K562 (cell line): ENCODE measurements at regions not wholly inside any gene's neighbourhood (a gene's known extent, or its start where the extent isn't known, plus 50 kb on each side); places are given as distances from the start of the nearest gene placed in this dataset.

Source experiments
- ATAC-seq: fragments of 200-7000 bp; cut with Tn5 transposase; 3 replicates; pipeline ENCODE4 v1.9.1; 2020; ENCODE audit warnings: moderate library complexity
- BruUV-seq: library from RNA; stranded (reverse); fragments of 400-500 nt; replicated peaks from 2 replicates; lab custom pipeline; 2021; lab: Mats Ljungman, UMichigan
- CTCF ChIA-PET: fragments of 300-600 bp; formaldehyde crosslinking; extraction: SDS; loops from one replicate; lab custom pipeline; 2021; ENCODE audit warnings: low intra/inter-chr PET ratio; lab: Yijun Ruan, JAX
- POLR2A ChIA-PET: fragments of 300-600, 350-650 bp; sonication (Branson Sonifier 250); formaldehyde crosslinking; extraction: SDS; loops from one replicate; lab custom pipeline; 2021; ENCODE audit warnings: antibody characterized with exemption, inconsistent platforms; lab: Yijun Ruan, JAX
- DNase-seq, 4 experiments: peaks; one replicate each; pipeline versions ENCODE4 v3.0.0 to v3.0.0-alpha.2; 2011 to 2018; ENCODE audit warnings: low spot score in 3 of 4, mixed read lengths in 3 of 4; ENCODE audit errors: extremely low read depth in 1 of 4
- FAIRE-seq: peaks from 2 replicates; lab custom pipeline; 2011; peaks lifted over from hg19 to GRCh38; lab: Jason Lieb, UNC
- H2AFZ ChIP-seq: 2 replicates; pipeline ENCODE4 v1.6.0; 2011; ENCODE audit warnings: low read depth, low read length, control low read depth, inconsistent platforms
- H3K27ac ChIP-seq: fragments of 200-600 bp; 3 replicates; pipeline ENCODE4 v1.8.0; 2011; ENCODE audit warnings: low read depth, mild to moderate bottlenecking, control low read depth, inconsistent platforms, low read length, moderate library complexity, mixed read lengths; ENCODE audit errors: extremely low read depth
- H3K27me3 ChIP-seq, 2 experiments: fragments of 300-600 bp in 1 of 2; 2 replicates in 1 of 2; 3 replicates in 1 of 2; pipeline versions ENCODE4 v1.6.0 to v1.8.0; 2011; ENCODE audit warnings: inconsistent platforms in 2 of 2, low read length in 2 of 2, mild to moderate bottlenecking in 1 of 2, mixed read lengths in 1 of 2, moderate library complexity in 1 of 2; ENCODE audit not compliant: control insufficient read depth in 2 of 2, insufficient read depth in 2 of 2
- H3K36me3 ChIP-seq: fragments of 300-600 bp; 3 replicates; pipeline ENCODE4 v1.8.0; 2011; ENCODE audit warnings: mild to moderate bottlenecking, low read length, inconsistent platforms; ENCODE audit not compliant: control insufficient read depth, insufficient read depth
- H3K4me1 ChIP-seq, 2 experiments: fragments of 200-600 bp in 1 of 2; replicated peaks in 1 of 2; 2 replicates in 1 of 2; 3 replicates in 1 of 2; pipeline versions ENCODE4 v1.5.1 to v1.8.0; 2011; ENCODE audit warnings: inconsistent platforms in 2 of 2, low read length in 2 of 2, mild to moderate bottlenecking in 1 of 2, mixed read lengths in 1 of 2, moderate library complexity in 1 of 2; ENCODE audit not compliant: control insufficient read depth in 2 of 2, insufficient read depth in 2 of 2
- H3K4me2 ChIP-seq: 2 replicates; pipeline ENCODE4 v1.6.1; 2011; ENCODE audit warnings: low read length, control low read depth, inconsistent platforms, mixed read lengths; ENCODE audit not compliant: insufficient read depth
- H3K4me3 ChIP-seq: fragments of 200-600 bp; sonication (generic), shearing (Covaris generic); 2 replicates; pipeline ENCODE4 v1.5.1; 2016; ENCODE audit warnings: control low read depth, inconsistent platforms
- H3K79me2 ChIP-seq: fragments of 200-600 bp; 3 replicates; pipeline ENCODE4 v1.8.0; 2011; ENCODE audit warnings: low read length, inconsistent platforms; ENCODE audit not compliant: control insufficient read depth, insufficient read depth
- H3K9ac ChIP-seq, 2 experiments: 2 replicates each; pipeline versions ENCODE4 v1.6.0 to v1.6.1; 2011; ENCODE audit warnings: low read depth in 2 of 2, low read length in 2 of 2, control low read depth in 1 of 2, inconsistent platforms in 1 of 2, mild to moderate bottlenecking in 1 of 2, mixed read lengths in 1 of 2; ENCODE audit not compliant: insufficient read depth in 1 of 2
- H3K9me1 ChIP-seq: one replicate; pipeline ENCODE4 v1.6.0; 2011; ENCODE audit warnings: inconsistent platforms, mild to moderate bottlenecking, low read length, moderate library complexity; ENCODE audit not compliant: control insufficient read depth, insufficient read depth
- H3K9me3 ChIP-seq: replicated peaks from 2 replicates; pipeline ENCODE4 v1.5.1; 2011; ENCODE audit warnings: low read depth, low read length, inconsistent platforms; ENCODE audit not compliant: control insufficient read depth, insufficient read depth
- H4K20me1 ChIP-seq: replicated peaks from 2 replicates; pipeline ENCODE4 v1.6.1; 2011; ENCODE audit warnings: low read length, inconsistent platforms, mixed read lengths; ENCODE audit not compliant: control insufficient read depth, insufficient read depth
- RAD21 ChIP-seq, 2 experiments: fragments of 250-450 bp in 1 of 2; fragments of 450-650 bp in 1 of 2; sonication (Bioruptor Pico) in 1 of 2; formaldehyde crosslinking in 1 of 2; IDR thresholded peaks in 1 of 2; conservative IDR thresholded peaks in 1 of 2; 2 replicates each; pipeline versions ENCODE4 v1.4.0 to v1.8.0; 2020 to 2022; ENCODE audit warnings: mild to moderate bottlenecking in 2 of 2, moderate library complexity in 1 of 2
- XRCC5 ChIP-seq: fragments of 200-400 bp; formaldehyde crosslinking; IDR thresholded peaks from 2 replicates; pipeline ENCODE4 v1.6.1; 2017; ENCODE audit warnings: low read depth, mild to moderate bottlenecking, low read length
- whole genome bisulfite sequencing: fragments of 100-300 bp; shearing (Covaris generic); methylation state at CpG from one replicate; pipeline ENCODE4 v1.1.6; 2016; ENCODE audit warnings: low coverage, mixed read lengths; ENCODE audit not compliant: insufficient coverage; ENCODE audit errors: missing lambda C conversion rate; 5-methylcytosine and 5-hydroxymethylcytosine counted together
- in situ Hi-C: fragments of 300-500 bp; cut with MboI; formaldehyde crosslinking; loops from 4 replicates; pipeline ENCODE4 v1.15.0; 2018; ENCODE audit warnings: inconsistent platforms, mixed read lengths
- intact Hi-C: fragments of 100-400 bp; cut with micrococcal nuclease; formaldehyde crosslinking; loops from 2 replicates; pipeline ENCODE4 v1.14.2; 2022
- TF ChIP-seq, protein P1 (sequence below), 2 experiments: fragments of 450-650 bp; formaldehyde crosslinking in 1 of 2; IDR thresholded peaks; 2 replicates each; pipeline versions ENCODE4 v1.4.0 to v1.6.1; 2014 to 2020; ENCODE audit warnings: mild to moderate bottlenecking in 2 of 2, borderline replicate concordance in 1 of 2, low read depth in 1 of 2
- TF ChIP-seq, protein P2 (sequence below), 3 experiments: IDR thresholded peaks in 2 of 3; conservative IDR thresholded peaks in 1 of 3; 2 replicates each; pipeline ENCODE4 v1.5.1; 2011 to 2012; ENCODE audit warnings: low read length in 3 of 3, mild to moderate bottlenecking in 3 of 3, control low read depth in 2 of 3, improper control_type of control experiment in 1 of 3, inconsistent platforms in 1 of 3, low read depth in 1 of 3, mixed read lengths in 1 of 3, moderate library complexity in 1 of 3; ENCODE audit not compliant: insufficient read depth in 2 of 3

DNA sequence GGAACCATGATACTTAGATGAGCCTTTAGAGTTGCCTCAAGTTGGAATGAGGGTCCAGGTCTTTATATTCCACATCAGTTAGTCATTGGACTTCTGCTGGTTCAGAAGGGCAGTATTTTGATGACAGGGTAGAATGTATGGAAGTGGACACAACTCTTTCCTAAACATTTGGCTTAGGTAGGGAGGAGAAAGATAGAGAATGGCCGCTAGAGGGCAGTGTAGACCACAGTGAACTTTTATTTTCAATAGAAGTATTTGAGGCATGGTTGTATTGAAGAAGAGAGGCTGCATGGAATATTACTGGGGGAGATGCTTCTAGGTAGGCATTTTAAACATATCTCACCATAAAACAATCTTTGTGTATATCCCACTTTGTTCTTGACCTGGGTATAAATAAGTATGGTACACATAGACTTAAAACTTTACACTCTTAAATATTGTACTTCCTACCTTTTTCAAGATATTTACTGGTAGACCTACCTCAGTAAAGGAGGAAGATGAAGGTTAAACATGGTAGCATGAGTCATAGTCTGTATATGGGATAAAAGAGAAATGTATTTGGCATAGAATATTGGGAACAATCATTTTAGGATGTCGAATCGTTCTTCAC is 497.6 kb upstream of the FAM98A start:
- H3K4me1 ChIP-seq, result no peaks in the 10 kb centered on the region
- intact Hi-C loops, result loop anchor here (10.0 kb wide), 1 partner anchor 1318 kb away; no protein-coding TSS in a partner anchor
- ChIA-PET CTCF (no interaction called here), POLR2A (no interaction called here)
- TF ChIP-seq, protein P1, sequence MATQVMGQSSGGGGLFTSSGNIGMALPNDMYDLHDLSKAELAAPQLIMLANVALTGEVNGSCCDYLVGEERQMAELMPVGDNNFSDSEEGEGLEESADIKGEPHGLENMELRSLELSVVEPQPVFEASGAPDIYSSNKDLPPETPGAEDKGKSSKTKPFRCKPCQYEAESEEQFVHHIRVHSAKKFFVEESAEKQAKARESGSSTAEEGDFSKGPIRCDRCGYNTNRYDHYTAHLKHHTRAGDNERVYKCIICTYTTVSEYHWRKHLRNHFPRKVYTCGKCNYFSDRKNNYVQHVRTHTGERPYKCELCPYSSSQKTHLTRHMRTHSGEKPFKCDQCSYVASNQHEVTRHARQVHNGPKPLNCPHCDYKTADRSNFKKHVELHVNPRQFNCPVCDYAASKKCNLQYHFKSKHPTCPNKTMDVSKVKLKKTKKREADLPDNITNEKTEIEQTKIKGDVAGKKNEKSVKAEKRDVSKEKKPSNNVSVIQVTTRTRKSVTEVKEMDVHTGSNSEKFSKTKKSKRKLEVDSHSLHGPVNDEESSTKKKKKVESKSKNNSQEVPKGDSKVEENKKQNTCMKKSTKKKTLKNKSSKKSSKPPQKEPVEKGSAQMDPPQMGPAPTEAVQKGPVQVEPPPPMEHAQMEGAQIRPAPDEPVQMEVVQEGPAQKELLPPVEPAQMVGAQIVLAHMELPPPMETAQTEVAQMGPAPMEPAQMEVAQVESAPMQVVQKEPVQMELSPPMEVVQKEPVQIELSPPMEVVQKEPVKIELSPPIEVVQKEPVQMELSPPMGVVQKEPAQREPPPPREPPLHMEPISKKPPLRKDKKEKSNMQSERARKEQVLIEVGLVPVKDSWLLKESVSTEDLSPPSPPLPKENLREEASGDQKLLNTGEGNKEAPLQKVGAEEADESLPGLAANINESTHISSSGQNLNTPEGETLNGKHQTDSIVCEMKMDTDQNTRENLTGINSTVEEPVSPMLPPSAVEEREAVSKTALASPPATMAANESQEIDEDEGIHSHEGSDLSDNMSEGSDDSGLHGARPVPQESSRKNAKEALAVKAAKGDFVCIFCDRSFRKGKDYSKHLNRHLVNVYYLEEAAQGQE (IDR thresholded peaks at IDR 0.05; ENCODE audit: borderline replicate concordance), result peak; percentile 8; the same call in 1 of the 2 replicates
- TF ChIP-seq, protein P1 (CRISPR knock-in tag; IDR thresholded peaks at IDR 0.05; ENCODE audit: low read depth), result no peak
- no peak for TF ChIP-seq XRCC5
- TF ChIP-seq RAD21 (CRISPR knock-in tag; conservative IDR thresholded peaks at IDR 0.05 in 1 of 2, IDR thresholded peaks at IDR 0.05 in 1 of 2), result peak; percentile 43 to 74
- TF ChIP-seq, protein P2, sequence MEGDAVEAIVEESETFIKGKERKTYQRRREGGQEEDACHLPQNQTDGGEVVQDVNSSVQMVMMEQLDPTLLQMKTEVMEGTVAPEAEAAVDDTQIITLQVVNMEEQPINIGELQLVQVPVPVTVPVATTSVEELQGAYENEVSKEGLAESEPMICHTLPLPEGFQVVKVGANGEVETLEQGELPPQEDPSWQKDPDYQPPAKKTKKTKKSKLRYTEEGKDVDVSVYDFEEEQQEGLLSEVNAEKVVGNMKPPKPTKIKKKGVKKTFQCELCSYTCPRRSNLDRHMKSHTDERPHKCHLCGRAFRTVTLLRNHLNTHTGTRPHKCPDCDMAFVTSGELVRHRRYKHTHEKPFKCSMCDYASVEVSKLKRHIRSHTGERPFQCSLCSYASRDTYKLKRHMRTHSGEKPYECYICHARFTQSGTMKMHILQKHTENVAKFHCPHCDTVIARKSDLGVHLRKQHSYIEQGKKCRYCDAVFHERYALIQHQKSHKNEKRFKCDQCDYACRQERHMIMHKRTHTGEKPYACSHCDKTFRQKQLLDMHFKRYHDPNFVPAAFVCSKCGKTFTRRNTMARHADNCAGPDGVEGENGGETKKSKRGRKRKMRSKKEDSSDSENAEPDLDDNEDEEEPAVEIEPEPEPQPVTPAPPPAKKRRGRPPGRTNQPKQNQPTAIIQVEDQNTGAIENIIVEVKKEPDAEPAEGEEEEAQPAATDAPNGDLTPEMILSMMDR (IDR thresholded peaks at IDR 0.05 in 2 of 3, conservative IDR thresholded peaks at IDR 0.05 in 1 of 3; ENCODE audit: insufficient read depth in 2 of 3, low read depth in 1 of 3, low read length in 3 of 3), result peak in 2 of 3 experiments; percentile 62; a peak in 5 of 6 replicates
- H3K4me3 ChIP-seq, result no peak overlapping the region
- BruUV-seq, result no TSS peak
- DNase-seq (peak; percentile 14 to 54 (median 34)), FAIRE-seq (no peak), ATAC-seq (peak; percentile 63)
- H3K4me2 ChIP-seq, result no peak overlapping the region
- in situ Hi-C loops, result no loop called here
- H3K27me3 ChIP-seq, result no peaks in the 10 kb centered on the region
- no peaks in the 10 kb centered on the region for H4K20me1 ChIP-seq
- WGBS, result 0% methylated on average over 3 of the region's 3 CpGs
- no peak overlapping the region for H3K9ac ChIP-seq
- no peak overlapping the region for H2AFZ ChIP-seq
- H3K9me1 ChIP-seq, result no peaks in the 10 kb centered on the region
- H3K9me3 ChIP-seq, result no peaks in the 10 kb centered on the region
- no peaks in the 10 kb centered on the region for H3K36me3 ChIP-seq
- no peaks in the 10 kb centered on the region for H3K79me2 ChIP-seq
- no peak overlapping the region for H3K27ac ChIP-seq
